ENCODE measurements at regions not wholly inside any gene's neighbourhood (a gene's known extent, or its start where the extent isn't known, plus 50 kb on each side); places are given as distances from the start of the nearest gene placed in this dataset.
"Not testable (repeated sequence)": the region's sequence is repeated elsewhere in the genome, so short reads cannot be mapped to it uniquely, and the experiment has no call there.

DNA sequence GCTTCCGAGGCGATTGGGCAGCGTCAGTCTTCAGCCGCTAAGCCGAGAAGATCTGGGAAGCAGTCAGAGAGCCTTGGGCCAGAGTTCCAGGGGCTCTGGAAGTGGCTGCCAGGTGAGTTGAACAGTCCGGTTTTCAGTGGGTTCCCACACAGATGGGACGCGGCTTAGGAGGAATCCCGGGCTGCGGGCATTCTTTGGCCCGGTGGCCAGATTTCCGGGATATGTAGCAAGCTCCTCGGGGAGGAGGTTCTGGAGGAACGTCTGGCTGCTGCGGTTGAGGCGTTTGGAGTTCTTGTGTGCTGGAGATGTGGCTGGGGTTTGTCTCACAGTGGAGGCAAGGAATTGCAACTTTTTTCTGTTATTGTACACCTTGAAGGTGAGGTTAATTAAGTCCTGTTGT lies 182.6 kb downstream of the CD83 start:
- not testable (repeated sequence) for H4K20me1 ChIP-seq (ENCODE audit: insufficient read depth); H3K4me2 ChIP-seq (ENCODE audit: low read length); H3K9ac ChIP-seq (ENCODE audit: low read length); H2AFZ ChIP-seq (ENCODE audit: low read depth, low read length); H3K4me3 ChIP-seq (ENCODE audit: low read length); H3K27me3 ChIP-seq (ENCODE audit: insufficient read depth, low read depth, low read length); H3K36me3 ChIP-seq (ENCODE audit: insufficient read depth, low read length); H3F3A ChIP-seq (ENCODE audit: insufficient read depth, low read length, poor library complexity, severe bottlenecking); H3K9me2 ChIP-seq (ENCODE audit: insufficient read depth, low read length); H3K27ac ChIP-seq (ENCODE audit: low read length); H3K9me3 ChIP-seq (ENCODE audit: low read length); H3K79me2 ChIP-seq (replicated peaks; ENCODE audit: insufficient read depth, low read length)

DNA sequence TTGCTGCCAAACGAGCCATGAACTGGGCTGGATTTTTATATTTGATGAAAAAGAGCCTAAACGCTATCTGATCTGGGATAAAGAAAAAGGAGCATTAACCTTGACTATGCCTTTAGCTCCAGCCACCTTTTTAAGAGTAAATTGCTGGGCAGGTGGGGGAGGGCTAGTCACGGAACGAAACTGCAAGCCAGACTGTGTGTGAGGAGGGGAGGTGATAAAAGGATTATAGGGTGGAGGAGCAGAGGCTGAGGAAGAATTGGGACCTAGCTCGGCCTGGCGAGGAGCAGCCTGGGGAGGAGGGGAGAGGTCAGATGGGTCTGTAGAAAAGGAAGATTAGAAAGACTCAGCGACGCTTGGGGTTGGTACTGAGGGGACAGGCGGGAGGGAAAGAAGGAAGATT lies 183.1 kb downstream of the CD83 start:
- not testable (repeated sequence) for H3K9ac ChIP-seq (ENCODE audit: low read length); H3K9me2 ChIP-seq (ENCODE audit: insufficient read depth, low read length); H3F3A ChIP-seq (ENCODE audit: insufficient read depth, low read length, poor library complexity, severe bottlenecking); H3K27ac ChIP-seq (ENCODE audit: low read length); H4K20me1 ChIP-seq (ENCODE audit: insufficient read depth); H3K36me3 ChIP-seq (ENCODE audit: insufficient read depth, low read length); H3K4me2 ChIP-seq (ENCODE audit: low read length); H3K9me3 ChIP-seq (ENCODE audit: low read length); H2AFZ ChIP-seq (ENCODE audit: low read depth, low read length); H3K79me2 ChIP-seq (replicated peaks; ENCODE audit: insufficient read depth, low read length); H3K27me3 ChIP-seq (ENCODE audit: insufficient read depth, low read depth, low read length); H3K4me3 ChIP-seq (ENCODE audit: low read length)

DNA sequence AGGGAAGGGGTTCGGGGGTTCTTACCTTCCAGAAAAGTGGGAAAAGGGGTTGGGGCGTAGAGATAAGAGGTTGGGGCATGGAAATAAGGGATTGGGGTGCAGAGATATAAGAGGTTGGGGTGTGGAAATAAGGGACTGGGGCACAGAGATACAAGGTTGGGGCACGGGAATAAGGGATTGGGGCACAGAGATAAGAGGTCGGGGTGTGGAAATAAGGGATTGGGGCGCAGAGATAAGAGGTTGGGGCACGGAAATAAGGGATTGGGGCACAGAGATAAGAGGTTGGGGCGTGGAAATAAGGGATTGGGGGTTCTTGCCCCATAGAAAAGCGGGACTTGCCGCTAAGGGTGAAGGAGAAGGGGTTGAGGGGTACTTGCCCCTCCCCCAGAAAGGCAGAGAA lies 183.9 kb downstream of the CD83 start:
- H3K79me2 ChIP-seq (replicated peaks; ENCODE audit: insufficient read depth, low read length); H4K20me1 ChIP-seq (ENCODE audit: insufficient read depth); H3K4me2 ChIP-seq (ENCODE audit: low read length); H3K9ac ChIP-seq (ENCODE audit: low read length); H3K27me3 ChIP-seq (ENCODE audit: insufficient read depth, low read depth, low read length); H3K4me3 ChIP-seq (ENCODE audit: low read length); H3F3A ChIP-seq (ENCODE audit: insufficient read depth, low read length, poor library complexity, severe bottlenecking); H3K9me2 ChIP-seq (ENCODE audit: insufficient read depth, low read length); H2AFZ ChIP-seq (ENCODE audit: low read depth, low read length); H3K9me3 ChIP-seq (ENCODE audit: low read length); H3K27ac ChIP-seq (ENCODE audit: low read length); H3K36me3 ChIP-seq (ENCODE audit: insufficient read depth, low read length): not testable (repeated sequence)

DNA sequence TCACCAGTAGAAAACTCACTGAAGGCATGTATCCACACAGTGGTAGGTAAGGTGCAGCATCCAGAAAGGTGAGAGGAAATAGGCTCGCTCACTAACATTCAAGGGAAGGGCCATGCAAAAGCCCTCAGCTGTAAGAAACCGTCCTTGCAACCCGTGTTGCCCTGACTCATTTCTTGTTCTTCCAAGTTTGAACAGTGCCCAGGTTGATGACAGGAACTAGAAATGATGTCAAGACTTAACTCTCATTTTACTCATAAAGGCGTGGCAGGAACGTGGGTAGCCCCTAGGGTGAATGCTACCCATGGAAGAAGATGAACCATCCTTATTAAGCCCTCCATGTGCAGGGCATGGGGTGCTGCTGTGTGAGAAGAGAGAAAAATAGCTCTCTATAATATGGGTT lies 187.6 kb downstream of the CD83 start:
- Histone ChIP-seq H3K79me2 (replicated peaks; ENCODE audit: insufficient read depth, low read length) (no peaks in the 10 kb centered on the region), H3K36me3 (ENCODE audit: insufficient read depth, low read length) (no peaks in the 10 kb centered on the region), H3K27me3 (ENCODE audit: insufficient read depth, low read depth, low read length) (no peaks in the 10 kb centered on the region), H3F3A (ENCODE audit: insufficient read depth, low read length, poor library complexity, severe bottlenecking) (peaks cover 7% of the 10 kb centered on the region), H4K20me1 (ENCODE audit: insufficient read depth) (no peaks in the 10 kb centered on the region), H3K9me2 (ENCODE audit: insufficient read depth, low read length) (no peaks in the 10 kb centered on the region), H3K9ac (ENCODE audit: low read length) (no peak overlapping the region), H3K9me3 (ENCODE audit: low read length) (no peaks in the 10 kb centered on the region), H3K4me2 (ENCODE audit: low read length) (no peak overlapping the region), H2AFZ (ENCODE audit: low read depth, low read length) (no peak overlapping the region), H3K27ac (ENCODE audit: low read length) (no peak overlapping the region), H3K4me3 (ENCODE audit: low read length) (peak overlapping the region; percentile 37)
- no peak for TF ChIP-seq MXI1 (conservative IDR thresholded peaks at IDR 0.05; ENCODE audit: poor library complexity, severe bottlenecking)
- no peak for TF ChIP-seq POLR2AphosphoS5 (IDR thresholded peaks at IDR 0.05)
- no peak for TF ChIP-seq EZH2 (IDR thresholded peaks at IDR 0.05; ENCODE audit: borderline replicate concordance, insufficient read depth, low read length, poor library complexity, severe bottlenecking)
- TF ChIP-seq RAD21 (conservative IDR thresholded peaks at IDR 0.05) = no peak
- no peak for TF ChIP-seq EP300 (conservative IDR thresholded peaks at IDR 0.05; ENCODE audit: poor library complexity, severe bottlenecking)
- TF ChIP-seq SMC3 (conservative IDR thresholded peaks at IDR 0.05; ENCODE audit: poor library complexity) = no peak
- TF ChIP-seq, protein P1, sequence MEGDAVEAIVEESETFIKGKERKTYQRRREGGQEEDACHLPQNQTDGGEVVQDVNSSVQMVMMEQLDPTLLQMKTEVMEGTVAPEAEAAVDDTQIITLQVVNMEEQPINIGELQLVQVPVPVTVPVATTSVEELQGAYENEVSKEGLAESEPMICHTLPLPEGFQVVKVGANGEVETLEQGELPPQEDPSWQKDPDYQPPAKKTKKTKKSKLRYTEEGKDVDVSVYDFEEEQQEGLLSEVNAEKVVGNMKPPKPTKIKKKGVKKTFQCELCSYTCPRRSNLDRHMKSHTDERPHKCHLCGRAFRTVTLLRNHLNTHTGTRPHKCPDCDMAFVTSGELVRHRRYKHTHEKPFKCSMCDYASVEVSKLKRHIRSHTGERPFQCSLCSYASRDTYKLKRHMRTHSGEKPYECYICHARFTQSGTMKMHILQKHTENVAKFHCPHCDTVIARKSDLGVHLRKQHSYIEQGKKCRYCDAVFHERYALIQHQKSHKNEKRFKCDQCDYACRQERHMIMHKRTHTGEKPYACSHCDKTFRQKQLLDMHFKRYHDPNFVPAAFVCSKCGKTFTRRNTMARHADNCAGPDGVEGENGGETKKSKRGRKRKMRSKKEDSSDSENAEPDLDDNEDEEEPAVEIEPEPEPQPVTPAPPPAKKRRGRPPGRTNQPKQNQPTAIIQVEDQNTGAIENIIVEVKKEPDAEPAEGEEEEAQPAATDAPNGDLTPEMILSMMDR (IDR thresholded peaks at IDR 0.05; ENCODE audit: poor library complexity, severe bottlenecking) = no peak
- TF ChIP-seq TAF1 (IDR thresholded peaks at IDR 0.05; ENCODE audit: low read depth) = no peak
- TF ChIP-seq, protein P2, sequence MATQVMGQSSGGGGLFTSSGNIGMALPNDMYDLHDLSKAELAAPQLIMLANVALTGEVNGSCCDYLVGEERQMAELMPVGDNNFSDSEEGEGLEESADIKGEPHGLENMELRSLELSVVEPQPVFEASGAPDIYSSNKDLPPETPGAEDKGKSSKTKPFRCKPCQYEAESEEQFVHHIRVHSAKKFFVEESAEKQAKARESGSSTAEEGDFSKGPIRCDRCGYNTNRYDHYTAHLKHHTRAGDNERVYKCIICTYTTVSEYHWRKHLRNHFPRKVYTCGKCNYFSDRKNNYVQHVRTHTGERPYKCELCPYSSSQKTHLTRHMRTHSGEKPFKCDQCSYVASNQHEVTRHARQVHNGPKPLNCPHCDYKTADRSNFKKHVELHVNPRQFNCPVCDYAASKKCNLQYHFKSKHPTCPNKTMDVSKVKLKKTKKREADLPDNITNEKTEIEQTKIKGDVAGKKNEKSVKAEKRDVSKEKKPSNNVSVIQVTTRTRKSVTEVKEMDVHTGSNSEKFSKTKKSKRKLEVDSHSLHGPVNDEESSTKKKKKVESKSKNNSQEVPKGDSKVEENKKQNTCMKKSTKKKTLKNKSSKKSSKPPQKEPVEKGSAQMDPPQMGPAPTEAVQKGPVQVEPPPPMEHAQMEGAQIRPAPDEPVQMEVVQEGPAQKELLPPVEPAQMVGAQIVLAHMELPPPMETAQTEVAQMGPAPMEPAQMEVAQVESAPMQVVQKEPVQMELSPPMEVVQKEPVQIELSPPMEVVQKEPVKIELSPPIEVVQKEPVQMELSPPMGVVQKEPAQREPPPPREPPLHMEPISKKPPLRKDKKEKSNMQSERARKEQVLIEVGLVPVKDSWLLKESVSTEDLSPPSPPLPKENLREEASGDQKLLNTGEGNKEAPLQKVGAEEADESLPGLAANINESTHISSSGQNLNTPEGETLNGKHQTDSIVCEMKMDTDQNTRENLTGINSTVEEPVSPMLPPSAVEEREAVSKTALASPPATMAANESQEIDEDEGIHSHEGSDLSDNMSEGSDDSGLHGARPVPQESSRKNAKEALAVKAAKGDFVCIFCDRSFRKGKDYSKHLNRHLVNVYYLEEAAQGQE (IDR thresholded peaks at IDR 0.05; ENCODE audit: borderline replicate concordance) = no peak
